Peyer's patch (tissue), 4 donors: ENCODE measurements at regions not wholly inside any gene's neighbourhood (a gene's known extent, or its start where the extent isn't known, plus 50 kb on each side); places are given as distances from the start of the nearest gene placed in this dataset.

ENCODE experiments used
- DNase-seq, 3 donors: peaks; one replicate each; pipeline ENCODE4 v3.0.0-alpha.2; 2017 to 2019
- H3K27ac ChIP-seq, 4 donors: fragments of 200-600 bp; sonication (generic); one replicate each; pipeline ENCODE4 v1.5.1; 2016 to 2019
- H3K27me3 ChIP-seq, 2 donors: fragments of 200-600 bp; sonication (generic); one replicate each; pipeline ENCODE4 v1.5.1; 2019
- H3K36me3 ChIP-seq, 3 donors: fragments of 200-600 bp; sonication (generic); one replicate each; pipeline ENCODE4 v1.5.1; 2016 to 2019
- H3K4me1 ChIP-seq, 4 donors: fragments of 200-600 bp; sonication (generic); one replicate each; pipeline ENCODE4 v1.5.1; 2016 to 2019
- H3K4me3 ChIP-seq, 4 donors: fragments of 200-600 bp; sonication (generic); 1 replicate in 3 of 4; 2 replicates in 1 of 4; pipeline ENCODE4 v1.5.1; 2016 to 2019; ENCODE audit warnings: mild to moderate bottlenecking in 1 of 4
- H3K9me3 ChIP-seq, 4 donors: fragments of 200-600 bp; sonication (generic); one replicate each; pipeline ENCODE4 v1.5.1; 2016 to 2019; ENCODE audit warnings: mild to moderate bottlenecking in 1 of 4
- CTCF ChIP-seq, 6 experiments: fragments of 450-650 bp in 4 of 6; fragments of 200-600 bp in 2 of 6; sonication (generic) in 1 of 6; IDR thresholded peaks; one replicate each; pipeline ENCODE4 v1.5.1; 2017 to 2019; ENCODE audit warnings: antibody characterized with exemption in 6 of 6, mild to moderate bottlenecking in 3 of 6, moderate library complexity in 1 of 6
- POLR2A ChIP-seq, 2 donors: fragments of 450-650 bp; IDR thresholded peaks; one replicate each; pipeline ENCODE4 v1.5.1; 2017; ENCODE audit warnings: antibody characterized with exemption in 2 of 2, mild to moderate bottlenecking in 2 of 2, moderate library complexity in 2 of 2

DNA sequence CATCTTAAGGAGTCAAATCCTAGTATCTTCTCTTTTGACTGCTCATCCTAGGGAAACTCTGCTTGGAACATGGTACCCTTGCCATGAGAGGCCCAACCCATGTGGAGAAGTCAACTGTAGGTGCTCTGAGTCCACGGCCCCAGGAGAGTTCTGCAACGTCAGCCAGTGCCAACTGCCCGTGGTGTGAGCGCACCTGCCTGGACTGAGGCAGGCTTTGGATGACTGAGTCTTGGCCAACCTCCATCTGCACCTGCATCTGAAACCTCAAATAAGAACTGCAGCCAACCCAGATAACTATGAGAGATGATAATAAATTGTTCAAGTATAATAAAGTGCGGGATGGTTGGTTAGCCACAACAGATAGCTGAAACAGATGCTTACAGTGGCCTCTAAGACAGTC lies 772.0 kb downstream of the TRIML1 start:
- Histone ChIP-seq H3K36me3 (no peaks in the 10 kb centered on the region), H3K4me1 (no peaks in the 10 kb centered on the region), H3K9me3 (no peaks in the 10 kb centered on the region), H3K4me3 (no peak overlapping the region), H3K27me3 (no peaks in the 10 kb centered on the region), H3K27ac (no peak overlapping the region)
- no peak for TF ChIP-seq POLR2A (IDR thresholded peaks at IDR 0.05)
- TF ChIP-seq CTCF (IDR thresholded peaks at IDR 0.05) = no peak
- no peak for DNase-seq

- Histone ChIP-seq H3K9me3 (no peaks in the 10 kb centered on the region), H3K4me3 (no peak overlapping the region), H3K27me3 (no peaks in the 10 kb centered on the region), H3K4me1 (no peaks in the 10 kb centered on the region), H3K27ac (no peak overlapping the region), H3K36me3 (no peaks in the 10 kb centered on the region)
- DNase-seq = no peak
- TF ChIP-seq CTCF (IDR thresholded peaks at IDR 0.05) = no peak
- no peak for TF ChIP-seq POLR2A (IDR thresholded peaks at IDR 0.05)
Measured at GRCh38 chr4:188911707-188912106, 772.5 kb downstream of the TRIML1 start.

DNA sequence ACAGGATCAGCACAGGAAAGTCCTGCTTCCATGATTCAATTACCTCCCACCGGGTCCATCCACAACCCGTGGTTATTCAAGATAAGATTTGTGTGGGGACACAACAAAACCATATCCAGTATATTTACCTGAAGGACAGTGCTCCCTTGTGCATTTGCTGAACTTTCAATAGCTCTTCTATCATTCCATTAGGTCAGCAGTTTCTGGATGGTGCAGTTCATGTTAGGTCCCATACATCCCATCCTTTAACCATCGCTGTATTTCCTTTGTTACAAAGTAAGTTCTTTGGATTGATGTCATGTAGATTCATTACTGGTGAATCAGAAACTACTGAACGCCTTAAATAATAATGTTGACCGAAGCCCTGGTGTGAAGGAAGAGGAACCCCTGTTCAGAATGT lies 775.9 kb downstream of the TRIML1 start:
- Histone ChIP-seq H3K4me1 (no peaks in the 10 kb centered on the region), H3K27me3 (no peaks in the 10 kb centered on the region), H3K27ac (no peak overlapping the region), H3K36me3 (no peaks in the 10 kb centered on the region), H3K9me3 (no peaks in the 10 kb centered on the region), H3K4me3 (no peak overlapping the region)
- no peak for DNase-seq
- TF ChIP-seq POLR2A (IDR thresholded peaks at IDR 0.05) = no peak
- TF ChIP-seq CTCF (IDR thresholded peaks at IDR 0.05) = no peak

- Histone ChIP-seq H3K27ac (no peak overlapping the region), H3K4me1 (no peaks in the 10 kb centered on the region), H3K27me3 (no peaks in the 10 kb centered on the region), H3K9me3 (peaks cover 0 to 3% (median 0%) of the 10 kb centered on the region in 4 donors), H3K4me3 (no peak overlapping the region), H3K36me3 (no peaks in the 10 kb centered on the region)
- TF ChIP-seq POLR2A (IDR thresholded peaks at IDR 0.05) (no peak), CTCF (IDR thresholded peaks at IDR 0.05) (no peak)
- no peak for DNase-seq
Measured at GRCh38 chr4:188918787-188919186, 779.5 kb downstream of the TRIML1 start.

DNA sequence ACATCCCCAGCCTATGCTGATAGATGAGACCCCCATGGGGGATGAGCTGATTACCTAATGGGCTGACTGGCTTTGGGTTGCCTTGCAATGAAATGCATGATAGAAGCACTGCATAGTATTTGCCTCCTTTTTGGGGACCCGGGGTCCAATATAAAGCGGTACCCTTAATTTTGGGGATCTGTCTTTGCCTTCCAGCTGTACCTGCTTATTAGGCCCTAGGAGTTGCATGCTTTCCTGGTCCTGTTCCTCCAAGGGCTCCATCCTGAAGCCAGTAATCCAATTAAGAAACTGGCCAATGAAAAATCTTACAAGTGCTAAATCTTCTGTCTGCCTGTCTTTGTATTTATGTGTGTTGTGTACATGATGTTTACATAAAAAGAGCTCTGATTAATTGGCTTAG lies 791.6 kb downstream of the TRIML1 start:
- H3K27me3 ChIP-seq = no peaks in the 10 kb centered on the region
- H3K36me3 ChIP-seq = no peaks in the 10 kb centered on the region
- H3K9me3 ChIP-seq = peaks cover 0 to 3% (median 0%) of the 10 kb centered on the region in 4 donors
- H3K27ac ChIP-seq = no peak overlapping the region
- no peak overlapping the region for H3K4me3 ChIP-seq
- TF ChIP-seq POLR2A (IDR thresholded peaks at IDR 0.05) (no peak), CTCF (IDR thresholded peaks at IDR 0.05) (no peak)
- DNase-seq = no peak
- H3K4me1 ChIP-seq = no peaks in the 10 kb centered on the region

GRCh38 chr4:188934320-188934962 lies 795.2 kb downstream of the TRIML1 start:
- Histone ChIP-seq H3K27me3 (no peaks in the 10 kb centered on the region), H3K9me3 (peaks cover 0 to 3% (median 0%) of the 10 kb centered on the region in 4 donors), H3K36me3 (no peaks in the 10 kb centered on the region), H3K27ac (no peak overlapping the region), H3K4me1 (no peaks in the 10 kb centered on the region), H3K4me3 (no peak overlapping the region)
- no peak for DNase-seq
- TF ChIP-seq POLR2A (IDR thresholded peaks at IDR 0.05) (no peak), CTCF (IDR thresholded peaks at IDR 0.05) (no peak)
